ENCODE measurements at regions not wholly inside any gene's neighbourhood (a gene's known extent, or its start where the extent isn't known, plus 50 kb on each side); places are given as distances from the start of the nearest gene placed in this dataset.

DNA sequence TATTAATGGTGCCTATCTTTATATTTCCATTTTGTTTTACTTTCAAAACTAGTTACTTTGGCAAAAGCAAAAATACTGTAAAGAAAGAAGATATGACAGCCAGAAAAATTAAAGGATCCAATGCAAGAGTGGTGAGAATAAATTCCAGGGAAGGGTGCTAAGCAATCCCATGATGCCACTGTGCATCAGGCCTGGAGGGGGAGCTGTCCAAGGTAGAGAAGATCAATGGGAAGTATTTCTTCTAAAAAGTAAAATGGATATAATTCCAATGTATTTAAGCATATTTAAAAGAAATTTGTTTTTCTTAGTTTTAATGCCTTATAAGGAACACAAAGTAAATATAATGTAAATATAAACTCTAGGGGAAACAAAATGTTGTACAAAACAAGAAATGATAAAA lies 1382.2 kb upstream of the B3GALT2 start:
- Histone ChIP-seq H3K9me2 (ENCODE audit: insufficient read depth, low read length) (no peaks in the 10 kb centered on the region), H3K36me3 (ENCODE audit: insufficient read depth, low read length) (no peaks in the 10 kb centered on the region), H2AFZ (ENCODE audit: low read length) (no peak overlapping the region), H4K20me1 (ENCODE audit: insufficient read depth, low read length) (no peaks in the 10 kb centered on the region), H3K79me2 (ENCODE audit: insufficient read depth, low read depth, low read length) (no peaks in the 10 kb centered on the region), H3K27ac (ENCODE audit: low read depth, low read length, poor library complexity, severe bottlenecking) (no peak overlapping the region), H3K9me3 (ENCODE audit: low read length) (no peaks in the 10 kb centered on the region), H3K4me3 (ENCODE audit: low read depth, low read length, poor library complexity, severe bottlenecking) (no peak overlapping the region), H3K4me2 (ENCODE audit: low read length) (no peak overlapping the region), H3K4me1 (ENCODE audit: insufficient read depth, low read length, poor library complexity, severe bottlenecking) (no peaks in the 10 kb centered on the region)
- CTCF ChIA-PET (ENCODE audit: unreplicated experiment) = no interaction called here
- intact Hi-C loops (cut with micrococcal nuclease; ENCODE audit: unreplicated experiment) = no loop called here
- no peak for TF ChIP-seq EZH2phosphoT487 (IDR thresholded peaks at IDR 0.05; ENCODE audit: borderline replicate concordance, low read depth, low read length)
- TF ChIP-seq, protein P1, sequence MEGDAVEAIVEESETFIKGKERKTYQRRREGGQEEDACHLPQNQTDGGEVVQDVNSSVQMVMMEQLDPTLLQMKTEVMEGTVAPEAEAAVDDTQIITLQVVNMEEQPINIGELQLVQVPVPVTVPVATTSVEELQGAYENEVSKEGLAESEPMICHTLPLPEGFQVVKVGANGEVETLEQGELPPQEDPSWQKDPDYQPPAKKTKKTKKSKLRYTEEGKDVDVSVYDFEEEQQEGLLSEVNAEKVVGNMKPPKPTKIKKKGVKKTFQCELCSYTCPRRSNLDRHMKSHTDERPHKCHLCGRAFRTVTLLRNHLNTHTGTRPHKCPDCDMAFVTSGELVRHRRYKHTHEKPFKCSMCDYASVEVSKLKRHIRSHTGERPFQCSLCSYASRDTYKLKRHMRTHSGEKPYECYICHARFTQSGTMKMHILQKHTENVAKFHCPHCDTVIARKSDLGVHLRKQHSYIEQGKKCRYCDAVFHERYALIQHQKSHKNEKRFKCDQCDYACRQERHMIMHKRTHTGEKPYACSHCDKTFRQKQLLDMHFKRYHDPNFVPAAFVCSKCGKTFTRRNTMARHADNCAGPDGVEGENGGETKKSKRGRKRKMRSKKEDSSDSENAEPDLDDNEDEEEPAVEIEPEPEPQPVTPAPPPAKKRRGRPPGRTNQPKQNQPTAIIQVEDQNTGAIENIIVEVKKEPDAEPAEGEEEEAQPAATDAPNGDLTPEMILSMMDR (conservative IDR thresholded peaks at IDR 0.05; ENCODE audit: low read length) = no peak
- POLR2A ChIA-PET = interaction anchor here (1.1 kb wide), 1 partner anchor 41 kb away, joined by 3 read pairs; no protein-coding TSS in a partner anchor
- BruUV-seq (replicated peaks) = no TSS peak
- DNase-seq (ENCODE audit: low spot score) = no peak

DNA sequence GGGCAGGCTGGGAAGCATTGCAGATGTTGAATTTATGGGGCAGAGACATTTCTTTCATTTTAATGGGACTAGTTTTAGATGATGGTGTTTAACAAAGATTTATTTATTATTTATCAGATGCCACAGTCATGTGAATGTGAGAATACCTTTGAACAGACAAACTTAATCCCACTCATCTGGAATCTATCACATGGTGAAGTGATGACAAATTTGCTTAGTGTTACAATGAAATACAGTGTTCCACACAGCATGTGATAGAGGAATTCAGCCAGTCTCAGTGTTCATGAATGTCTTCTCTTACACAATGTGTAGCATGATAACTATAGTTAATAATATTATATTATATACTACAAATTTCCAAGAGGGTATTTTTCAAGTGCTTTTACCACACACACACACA lies 1361.7 kb upstream of the B3GALT2 start:
- intact Hi-C loops (cut with micrococcal nuclease; ENCODE audit: unreplicated experiment) = no loop called here
- no peak for TF ChIP-seq EZH2phosphoT487 (IDR thresholded peaks at IDR 0.05; ENCODE audit: borderline replicate concordance, low read depth, low read length)
- TF ChIP-seq, protein P1 (conservative IDR thresholded peaks at IDR 0.05; ENCODE audit: low read length) = no peak
- POLR2A ChIA-PET = no interaction called here

DNA sequence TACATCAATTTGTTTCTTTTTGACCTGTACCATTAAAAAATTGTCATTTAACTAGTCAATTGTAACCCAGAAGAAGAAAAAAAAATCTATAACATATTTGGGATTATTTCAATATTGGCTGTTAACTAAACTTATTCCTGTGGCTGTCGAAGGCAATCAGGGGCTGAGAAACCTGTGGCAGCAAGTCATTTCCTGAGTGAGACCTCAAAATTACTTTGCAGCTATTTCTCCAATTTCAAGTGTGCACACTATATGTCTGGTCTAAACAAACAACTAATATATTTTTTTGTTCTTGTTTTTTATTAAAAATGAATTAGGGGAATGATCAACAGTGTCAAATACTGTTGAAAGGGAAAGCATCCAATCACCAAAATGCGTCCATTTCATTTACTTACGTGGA lies 1357.6 kb upstream of the B3GALT2 start:
- Histone ChIP-seq H3K27ac (ENCODE audit: low read depth, low read length, poor library complexity, severe bottlenecking) (no peak overlapping the region), H3K4me1 (ENCODE audit: insufficient read depth, low read length, poor library complexity, severe bottlenecking) (no peaks in the 10 kb centered on the region), H3K9me3 (ENCODE audit: low read length) (no peaks in the 10 kb centered on the region), H3K36me3 (ENCODE audit: insufficient read depth, low read length) (no peaks in the 10 kb centered on the region), H4K20me1 (ENCODE audit: insufficient read depth, low read length) (no peaks in the 10 kb centered on the region), H3K4me2 (ENCODE audit: low read length) (no peak overlapping the region), H3K4me3 (ENCODE audit: low read depth, low read length, poor library complexity, severe bottlenecking) (no peak overlapping the region), H3K9me2 (ENCODE audit: insufficient read depth, low read length) (no peaks in the 10 kb centered on the region), H3K79me2 (ENCODE audit: insufficient read depth, low read depth, low read length) (no peaks in the 10 kb centered on the region), H2AFZ (ENCODE audit: low read length) (no peak overlapping the region)
- intact Hi-C loops (cut with micrococcal nuclease; ENCODE audit: unreplicated experiment) = no loop called here
- BruUV-seq (replicated peaks) = no TSS peak
- POLR2A ChIA-PET = no interaction called here
- TF ChIP-seq, protein P1 (conservative IDR thresholded peaks at IDR 0.05; ENCODE audit: low read length) = no peak
- TF ChIP-seq EZH2phosphoT487 (IDR thresholded peaks at IDR 0.05; ENCODE audit: borderline replicate concordance, low read depth, low read length) = no peak
- CTCF ChIA-PET (ENCODE audit: unreplicated experiment) = no interaction called here
- no peak for DNase-seq (ENCODE audit: low spot score)

More for the DNA sequence above, 1361.7 kb upstream of the B3GALT2 start:
- no peak for DNase-seq (ENCODE audit: low spot score)
- no TSS peak for BruUV-seq (replicated peaks)
- no peaks in the 10 kb centered on the region for H3K9me2 ChIP-seq (ENCODE audit: insufficient read depth, low read length)
- no peaks in the 10 kb centered on the region for H3K79me2 ChIP-seq (ENCODE audit: insufficient read depth, low read depth, low read length)
- H3K9me3 ChIP-seq (ENCODE audit: low read length) = no peaks in the 10 kb centered on the region
- H3K36me3 ChIP-seq (ENCODE audit: insufficient read depth, low read length) = no peaks in the 10 kb centered on the region
- no peaks in the 10 kb centered on the region for H4K20me1 ChIP-seq (ENCODE audit: insufficient read depth, low read length)
- CTCF ChIA-PET (ENCODE audit: unreplicated experiment) = no interaction called here
- H3K27ac ChIP-seq (ENCODE audit: low read depth, low read length, poor library complexity, severe bottlenecking) = no peak overlapping the region
- H3K4me3 ChIP-seq (ENCODE audit: low read depth, low read length, poor library complexity, severe bottlenecking) = no peak overlapping the region
- H3K4me1 ChIP-seq (ENCODE audit: insufficient read depth, low read length, poor library complexity, severe bottlenecking) = no peaks in the 10 kb centered on the region
- H3K4me2 ChIP-seq (ENCODE audit: low read length) = no peak overlapping the region
- no peak overlapping the region for H2AFZ ChIP-seq (ENCODE audit: low read length)
